ENCODE measurements at regions not wholly inside any gene's neighbourhood (a gene's known extent, or its start where the extent isn't known, plus 50 kb on each side); places are given as distances from the start of the nearest gene placed in this dataset.

- Histone ChIP-seq H3K9ac (replicated peaks in 1 of 4; ENCODE audit: extremely low read depth in 1 of 4, low read depth in 3 of 4, low read length in 3 of 4) (no peak overlapping the region), H4K20me1 (replicated peaks in 1 of 2; ENCODE audit: control insufficient read depth in 1 of 2, insufficient read depth in 2 of 2, low read length in 2 of 2) (no peaks in the 10 kb centered on the region), H3K79me1 (ENCODE audit: low read depth, low read length) (no peaks in the 10 kb centered on the region), H3K4ac (replicated peaks; ENCODE audit: insufficient read length, low read depth, low read length) (no peak overlapping the region), H3K23ac (ENCODE audit: insufficient read length) (no peak overlapping the region), H3K14ac (ENCODE audit: insufficient read length) (no peak overlapping the region), H4K5ac (ENCODE audit: insufficient read length, low read depth, low read length) (no peak overlapping the region), H2AFZ (ENCODE audit: low read length) (no peak overlapping the region), H2BK20ac (ENCODE audit: low read length) (no peak overlapping the region), H2BK15ac (ENCODE audit: low read length) (no peak overlapping the region), H3K23me2 (ENCODE audit: low read depth, low read length) (no peaks in the 10 kb centered on the region; the same call in 1 of the 2 replicates), H3K79me2 (ENCODE audit: control insufficient read depth in 1 of 2, insufficient read depth in 2 of 2, low read length in 2 of 2) (no peaks in the 10 kb centered on the region), H2BK12ac (ENCODE audit: low read depth, low read length) (no peak overlapping the region), H4K8ac (ENCODE audit: extremely low read depth, insufficient read depth, low read length) (no peak overlapping the region), H3K27me3 (replicated peaks in 1 of 4; ENCODE audit: control insufficient read depth in 3 of 4, extremely low read depth in 1 of 4, insufficient read depth in 3 of 4, low read length in 3 of 4) (no peaks in the 10 kb centered on the region), H3K4me3 (ENCODE audit: extremely low read depth in 1 of 4, insufficient read depth in 2 of 4, low read depth in 3 of 4, low read length in 4 of 4) (no peak overlapping the region), H2BK120ac (replicated peaks; ENCODE audit: low read depth, low read length) (no peak overlapping the region), H3K18ac (ENCODE audit: extremely low read depth, low read length) (no peak overlapping the region), H3K36me3 (ENCODE audit: control insufficient read depth in 2 of 4, insufficient read depth in 4 of 4, low read length in 3 of 4) (no peaks in the 10 kb centered on the region), H3K56ac (replicated peaks; ENCODE audit: insufficient read length, low read depth, low read length) (no peak overlapping the region), H4K91ac (replicated peaks; ENCODE audit: insufficient read length, low read length) (no peak overlapping the region), H3K9me3 (ENCODE audit: insufficient read depth in 2 of 2, low read depth in 1 of 2, low read length in 1 of 2) (0 out of 4 replicates have a peak, but pooled peaks cover 1% of the 10 kb centered on the region in 2 experiments), H3K27ac (ENCODE audit: low read depth, low read length) (no peak overlapping the region), H2AK5ac (ENCODE audit: low read depth, low read length) (no peak overlapping the region), H2BK5ac (ENCODE audit: low read depth, low read length) (no peak overlapping the region), H3K4me1 (replicated peaks in 1 of 4; ENCODE audit: control insufficient read depth in 3 of 4, insufficient read depth in 4 of 4, low read length in 3 of 4) (no peaks in the 10 kb centered on the region), H3K4me2 (ENCODE audit: insufficient read depth in 1 of 2, low read depth in 2 of 2, low read length in 2 of 2) (no peak overlapping the region)
- ChIA-PET CTCF (ENCODE audit: partially characterized antibody) (no interaction called here), POLR2A (ENCODE audit: partially characterized antibody) (no interaction called here)
- DNase-seq (ENCODE audit: low read depth in 1 of 2, low spot score in 2 of 2), result no peak
- FAIRE-seq, result no peak
- TF ChIP-seq SAP30 (IDR thresholded peaks at IDR 0.05; ENCODE audit: insufficient read depth, insufficient replicate concordance, low read length) (no peak), ASH2L (IDR thresholded peaks at IDR 0.05; ENCODE audit: low read length) (no peak), EGR1 (IDR thresholded peaks at IDR 0.05; ENCODE audit: borderline replicate concordance, low read depth, low read length) (no peak)
- TF ChIP-seq, protein P1, sequence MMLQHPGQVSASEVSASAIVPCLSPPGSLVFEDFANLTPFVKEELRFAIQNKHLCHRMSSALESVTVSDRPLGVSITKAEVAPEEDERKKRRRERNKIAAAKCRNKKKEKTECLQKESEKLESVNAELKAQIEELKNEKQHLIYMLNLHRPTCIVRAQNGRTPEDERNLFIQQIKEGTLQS (IDR thresholded peaks at IDR 0.05; ENCODE audit: insufficient read depth, low read depth, low read length), result no peak
Measured at GRCh38 chr10:20668985-20669384, 228.1 kb downstream of the NEBL start.

Measured in H1 (cell line).